H1 (cell line): ENCODE measurements at regions not wholly inside any gene's neighbourhood (a gene's known extent, or its start where the extent isn't known, plus 50 kb on each side); places are given as distances from the start of the nearest gene placed in this dataset.

Source experiments
- CHD2 ChIP-seq: IDR thresholded peaks from 2 replicates; pipeline ENCODE4 v1.6.1; 2012; ENCODE audit warnings: low read length, improper control_type of control experiment
- EP300 ChIP-seq, 2 experiments: IDR thresholded peaks; 1 replicate in 1 of 2; 2 replicates in 1 of 2; pipeline ENCODE4 v1.6.1; 2011 to 2012; ENCODE audit warnings: low read depth in 2 of 2, low read length in 2 of 2, mild to moderate bottlenecking in 2 of 2, borderline replicate concordance in 1 of 2, inconsistent platforms in 1 of 2, moderate library complexity in 1 of 2
- EZH2 ChIP-seq: fragments of 200-600 bp; sonication (generic); IDR thresholded peaks from 2 replicates; pipeline ENCODE4 v1.7.1; 2012; ENCODE audit warnings: low read depth, mild to moderate bottlenecking, moderate library complexity, low read length, inconsistent platforms; ENCODE audit not compliant: severe bottlenecking
- POLR2AphosphoS5 ChIP-seq: IDR thresholded peaks from 2 replicates; pipeline ENCODE4 v1.6.1; 2011; ENCODE audit warnings: low read depth, low read length
- SRF ChIP-seq: IDR thresholded peaks from 2 replicates; pipeline ENCODE4 v1.6.1; 2011; ENCODE audit warnings: mild to moderate bottlenecking, low read depth, low read length, moderate library complexity
- SUZ12 ChIP-seq: fragments of 200-600 bp; sonication (generic); IDR thresholded peaks from 2 replicates; pipeline ENCODE4 v1.6.1; 2012; ENCODE audit warnings: mild to moderate bottlenecking, inconsistent platforms, low read length, moderate library complexity, mixed read lengths
- TAF1 ChIP-seq: IDR thresholded peaks from 2 replicates; pipeline ENCODE4 v1.6.1; 2011; ENCODE audit warnings: mild to moderate bottlenecking, low read depth, low read length
- TF ChIP-seq, protein P1 (sequence below), 3 experiments: IDR thresholded peaks; 1 replicate in 2 of 3; 2 replicates in 1 of 3; pipeline versions ENCODE4 v1.5.1 to v1.6.1; 2011; ENCODE audit warnings: low read length in 3 of 3, mild to moderate bottlenecking in 3 of 3, inconsistent platforms in 2 of 3, low read depth in 1 of 3, moderate library complexity in 1 of 3; ENCODE audit not compliant: insufficient read depth in 1 of 3; ENCODE audit errors: control extremely low read depth in 1 of 3

DNA sequence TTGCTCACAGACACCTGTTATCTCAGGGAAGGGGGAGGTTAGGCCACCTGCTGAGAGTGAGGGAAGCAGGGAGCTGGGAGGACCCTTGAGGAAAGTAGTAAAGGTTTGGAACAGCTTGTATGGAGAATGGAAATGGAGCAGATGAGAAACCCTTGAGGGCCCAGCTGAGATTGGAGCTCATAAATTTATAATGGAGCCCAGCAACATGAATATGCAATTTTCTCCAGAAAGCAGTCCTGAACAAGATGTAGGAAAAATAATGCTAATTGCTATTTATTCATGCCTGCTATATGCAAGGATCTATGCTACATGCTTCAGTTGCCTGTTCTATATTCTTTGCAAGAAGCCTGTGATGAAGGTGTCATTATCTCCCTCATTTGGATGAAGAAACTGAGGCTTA is 67.5 kb upstream of the LEF1 start:
- TF ChIP-seq POLR2AphosphoS5 (no peak), SRF (no peak), EZH2 (no peak), SUZ12 (no peak), EP300 (IDR thresholded peaks at IDR 0.05; ENCODE audit: borderline replicate concordance in 1 of 2, low read depth in 2 of 2, low read length in 2 of 2) (no peak), CHD2 (no peak), TAF1 (no peak)
- TF ChIP-seq, protein P1, sequence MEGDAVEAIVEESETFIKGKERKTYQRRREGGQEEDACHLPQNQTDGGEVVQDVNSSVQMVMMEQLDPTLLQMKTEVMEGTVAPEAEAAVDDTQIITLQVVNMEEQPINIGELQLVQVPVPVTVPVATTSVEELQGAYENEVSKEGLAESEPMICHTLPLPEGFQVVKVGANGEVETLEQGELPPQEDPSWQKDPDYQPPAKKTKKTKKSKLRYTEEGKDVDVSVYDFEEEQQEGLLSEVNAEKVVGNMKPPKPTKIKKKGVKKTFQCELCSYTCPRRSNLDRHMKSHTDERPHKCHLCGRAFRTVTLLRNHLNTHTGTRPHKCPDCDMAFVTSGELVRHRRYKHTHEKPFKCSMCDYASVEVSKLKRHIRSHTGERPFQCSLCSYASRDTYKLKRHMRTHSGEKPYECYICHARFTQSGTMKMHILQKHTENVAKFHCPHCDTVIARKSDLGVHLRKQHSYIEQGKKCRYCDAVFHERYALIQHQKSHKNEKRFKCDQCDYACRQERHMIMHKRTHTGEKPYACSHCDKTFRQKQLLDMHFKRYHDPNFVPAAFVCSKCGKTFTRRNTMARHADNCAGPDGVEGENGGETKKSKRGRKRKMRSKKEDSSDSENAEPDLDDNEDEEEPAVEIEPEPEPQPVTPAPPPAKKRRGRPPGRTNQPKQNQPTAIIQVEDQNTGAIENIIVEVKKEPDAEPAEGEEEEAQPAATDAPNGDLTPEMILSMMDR (IDR thresholded peaks at IDR 0.05; ENCODE audit: control extremely low read depth in 1 of 3, insufficient read depth in 1 of 3, low read depth in 1 of 3, low read length in 3 of 3) = no peak
